A549 (cell line): ENCODE measurements at regions not wholly inside any gene's neighbourhood (a gene's known extent, or its start where the extent isn't known, plus 50 kb on each side); places are given as distances from the start of the nearest gene placed in this dataset.

Experiments
- ATAC-seq, 2 experiments: fragments of 200-7000 bp in 1 of 2; fragments of >200 bp in 1 of 2; cut with Nextera tagmentation in 1 of 2; cut with Tn5 transposase in 1 of 2; 3 replicates each; pipeline versions ENCODE4 v1.8.0 to v1.9.1; 2018 to 2020; ENCODE audit warnings: mild to moderate bottlenecking in 1 of 2, moderate library complexity in 1 of 2
- CTCF ChIA-PET: fragments of 300-600 bp; sonication (Branson Sonifier 250); formaldehyde crosslinking; extraction: SDS; loops from one replicate; lab custom pipeline; 2021; ENCODE audit warnings: antibody characterized with exemption, inconsistent platforms; lab: Yijun Ruan, JAX
- POLR2A ChIA-PET: fragments of 350-600 bp; formaldehyde crosslinking; extraction: SDS; loops from one replicate; lab custom pipeline; 2021; ENCODE audit warnings: antibody characterized with exemption, inconsistent platforms; lab: Yijun Ruan, JAX
- DNase-seq, 2 experiments: peaks; one replicate each; pipeline versions ENCODE4 v3.0.0 to v3.0.0-alpha.2; 2011 to 2016; ENCODE audit warnings: low read depth in 1 of 2, low spot score in 1 of 2
- FAIRE-seq: peaks from 2 replicates; lab custom pipeline; 2011; peaks lifted over from hg19 to GRCh38; lab: Jason Lieb, UNC
- H3K27ac ChIP-seq, 2 experiments: fragments of >200 bp; sonication (Bioruptor Twin); formaldehyde crosslinking; 3 replicates each; pipeline ENCODE4 v1.5.1; 2016 to 2017
- H3K4me1 ChIP-seq: fragments of >200 bp; sonication (Bioruptor Twin); formaldehyde crosslinking; 3 replicates; pipeline ENCODE4 v1.6.1; 2016
- H3K4me2 ChIP-seq: fragments of >200 bp; sonication (Bioruptor Twin); formaldehyde crosslinking; 3 replicates; pipeline ENCODE4 v1.6.1; 2016
- H3K4me3 ChIP-seq: fragments of >200 bp; sonication (Bioruptor Twin); formaldehyde crosslinking; 3 replicates; pipeline ENCODE4 v1.5.1; 2016
- H3K9me3 ChIP-seq: fragments of >200 bp; sonication (Bioruptor Twin); formaldehyde crosslinking; 3 replicates; pipeline ENCODE4 v1.6.1; 2016
- CBX8 ChIP-seq: fragments of 200-600 bp; sonication (generic); IDR thresholded peaks from 2 replicates; pipeline ENCODE4 v1.6.1; 2016
- CEBPB ChIP-seq, 2 experiments: fragments of >200 bp in 1 of 2; sonication (Bioruptor Twin) in 1 of 2; formaldehyde crosslinking in 1 of 2; IDR thresholded peaks; 2 replicates each; pipeline ENCODE4 v1.6.1; 2012 to 2016
- CHD4 ChIP-seq: fragments of 200-600 bp; sonication (generic); IDR thresholded peaks from 2 replicates; pipeline ENCODE4 v1.6.1; 2016; ENCODE audit warnings: antibody characterized with exemption, mild to moderate bottlenecking, borderline replicate concordance
- EHMT2 ChIP-seq: fragments of 200-600 bp; sonication (generic); IDR thresholded peaks from 2 replicates; pipeline ENCODE4 v1.6.1; 2016; ENCODE audit warnings: antibody characterized with exemption, low read depth, mild to moderate bottlenecking, moderate library complexity
- ESRRA ChIP-seq: fragments of 150-350 bp; IDR thresholded peaks from 2 replicates; pipeline ENCODE4 v1.6.1; 2014; ENCODE audit warnings: mild to moderate bottlenecking, low read length, borderline replicate concordance
- GATA3 ChIP-seq: IDR thresholded peaks from 2 replicates; pipeline ENCODE4 v1.6.1; 2012; ENCODE audit warnings: borderline replicate concordance
- HDAC2 ChIP-seq: fragments of 200-600 bp; sonication (generic); IDR thresholded peaks from 2 replicates; pipeline ENCODE4 v1.6.1; 2016
- HOXB5 ChIP-seq: fragments of 250-450 bp; sonication (Bioruptor Pico); IDR thresholded peaks from 2 replicates; pipeline ENCODE4 v1.5.0; 2020; ENCODE audit warnings: mild to moderate bottlenecking, moderate library complexity
- JUNB ChIP-seq: fragments of >200 bp; sonication (Bioruptor Twin); formaldehyde crosslinking; IDR thresholded peaks from 2 replicates; pipeline ENCODE4 v1.6.1; 2016
- KDM1A ChIP-seq: fragments of 200-600 bp; sonication (generic); IDR thresholded peaks from 2 replicates; pipeline ENCODE4 v1.6.1; 2016; ENCODE audit warnings: low read depth, mild to moderate bottlenecking
- MAFK ChIP-seq: fragments of 450-650 bp; IDR thresholded peaks from 2 replicates; pipeline ENCODE4 v1.6.1; 2014; ENCODE audit not compliant: partially characterized antibody
- NFE2L2 ChIP-seq: fragments of 150-350 bp; conservative IDR thresholded peaks from 2 replicates; pipeline ENCODE4 v1.6.1; 2014; ENCODE audit warnings: low read length
- NPAS2 ChIP-seq: fragments of 250-450 bp; sonication (Bioruptor Pico); IDR thresholded peaks from 2 replicates; pipeline ENCODE4 v1.8.0; 2022; ENCODE audit warnings: mild to moderate bottlenecking, moderate library complexity, borderline replicate concordance
- NR3C1 ChIP-seq: fragments of >200 bp; sonication (Bioruptor Twin); formaldehyde crosslinking; IDR thresholded peaks from 3 replicates; pipeline ENCODE4 v1.6.1; 2017
- PHF8 ChIP-seq: fragments of 200-600 bp; sonication (generic); IDR thresholded peaks from 2 replicates; pipeline ENCODE4 v1.6.1; 2016; ENCODE audit warnings: low read depth, mild to moderate bottlenecking, antibody characterized with exemption, moderate library complexity, borderline replicate concordance
- RAD21 ChIP-seq, 2 experiments: fragments of >200 bp in 1 of 2; sonication (Bioruptor Twin) in 1 of 2; formaldehyde crosslinking in 1 of 2; IDR thresholded peaks in 1 of 2; conservative IDR thresholded peaks in 1 of 2; 2 replicates in 1 of 2; 3 replicates in 1 of 2; pipeline ENCODE4 v1.6.1; 2012 to 2018; ENCODE audit warnings: inconsistent platforms in 1 of 2
- RCOR1 ChIP-seq: fragments of 150-350 bp; IDR thresholded peaks from 2 replicates; pipeline ENCODE4 v1.6.1; 2014; ENCODE audit warnings: antibody characterized with exemption, low read length, low read depth
- RFX5 ChIP-seq: fragments of 450-650 bp; IDR thresholded peaks from 2 replicates; pipeline ENCODE4 v1.7.1; 2014; ENCODE audit warnings: antibody characterized with exemption, mild to moderate bottlenecking, moderate library complexity
- TFCP2L1 ChIP-seq: fragments of 250-450 bp; sonication (Bioruptor Pico); IDR thresholded peaks from 2 replicates; pipeline ENCODE4 v1.5.0; 2021; ENCODE audit warnings: mild to moderate bottlenecking
- ZFP36 ChIP-seq: fragments of 450-650 bp; IDR thresholded peaks from 2 replicates; pipeline ENCODE4 v1.6.1; 2014; ENCODE audit warnings: borderline replicate concordance; ENCODE audit not compliant: partially characterized antibody
- ZSCAN20 ChIP-seq: fragments of 250-450 bp; sonication (Bioruptor Pico); IDR thresholded peaks from 2 replicates; pipeline ENCODE4 v1.8.0; 2022; ENCODE audit warnings: mild to moderate bottlenecking, moderate library complexity
- WGBS: methylation state at CpG from one replicate; pipeline ENCODE4 v1.1.6; 2017; ENCODE audit errors: missing lambda C conversion rate; 5-methylcytosine and 5-hydroxymethylcytosine counted together
- TF ChIP-seq, protein P1 (sequence below): fragments of 250-450 bp; sonication (Bioruptor Pico); IDR thresholded peaks from 2 replicates; pipeline ENCODE4 v1.5.0; 2021; ENCODE audit warnings: mild to moderate bottlenecking, moderate library complexity, borderline replicate concordance
- TF ChIP-seq, protein P2 (sequence below): fragments of 250-450 bp; sonication (Bioruptor Pico); IDR thresholded peaks from 2 replicates; pipeline ENCODE4 v1.5.0; 2020; ENCODE audit warnings: low read depth, mild to moderate bottlenecking, moderate library complexity
- TF ChIP-seq, protein P3 (sequence below): fragments of >200 bp; sonication (Bioruptor Twin); formaldehyde crosslinking; IDR thresholded peaks from 3 replicates; pipeline ENCODE4 v1.6.1; 2016

DNA sequence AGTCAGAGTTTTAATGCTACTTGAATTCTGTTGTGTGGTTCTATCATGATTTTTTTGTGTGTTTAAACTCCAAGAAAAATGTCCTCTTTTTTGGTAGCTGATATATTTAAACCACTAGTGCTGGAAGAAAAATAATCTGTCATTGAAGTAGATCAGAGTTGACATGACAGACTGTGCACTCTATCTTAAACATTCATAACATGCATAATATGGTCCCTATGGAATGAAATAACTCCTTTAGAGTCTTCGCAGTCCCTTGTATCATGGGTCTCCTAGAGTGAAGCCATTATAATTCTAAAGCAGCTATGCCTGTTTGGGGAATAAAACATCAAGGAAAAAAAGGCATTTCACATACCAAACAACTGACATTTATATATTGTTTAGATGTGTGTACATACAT, 282.7 kb upstream of the CITED2 start:
- DNase-seq (no peak), FAIRE-seq (no peak)

DNA sequence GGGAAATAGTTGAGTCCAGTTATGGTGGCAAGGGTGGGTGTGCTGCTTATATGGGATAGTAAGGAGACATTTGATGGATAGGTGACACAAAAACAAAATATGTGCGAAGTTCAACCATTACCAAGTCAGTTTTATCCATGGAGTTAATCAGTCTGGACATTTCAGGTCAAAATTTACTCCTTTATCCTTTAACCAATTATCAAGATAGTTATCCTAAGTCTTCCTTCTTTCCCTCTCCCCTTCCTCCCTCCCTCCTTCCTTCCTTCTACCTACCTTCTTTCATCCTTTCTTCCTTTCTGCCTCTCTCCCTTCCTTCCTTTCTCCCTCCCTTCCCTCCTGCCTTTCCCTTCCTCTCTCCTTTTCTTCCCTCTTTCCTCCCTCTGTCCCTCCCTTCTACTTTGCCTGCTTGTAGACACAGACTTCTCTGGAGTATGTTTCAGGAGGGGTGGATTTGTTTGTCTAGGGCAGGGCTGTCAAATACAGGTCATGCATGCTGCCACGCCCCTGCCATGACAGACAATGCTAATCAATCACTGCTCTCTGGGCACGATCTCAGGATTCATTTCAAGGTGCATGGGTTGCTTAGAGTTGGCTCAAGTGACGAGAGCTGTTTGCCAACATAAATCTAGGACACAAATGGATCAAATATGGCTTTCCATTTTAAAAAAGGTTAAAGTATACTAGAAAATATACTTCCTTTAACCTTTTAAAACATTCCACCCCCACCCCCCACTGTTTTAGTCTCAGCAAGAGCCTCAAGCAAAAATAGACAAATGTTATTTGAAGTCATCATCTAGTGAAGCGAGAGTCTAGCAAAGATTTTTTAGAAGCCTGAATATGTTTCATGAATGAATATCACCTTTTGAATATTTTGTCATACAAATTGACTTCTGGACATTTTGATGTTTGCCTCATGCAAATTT, 281.6 kb upstream of the CITED2 start:
- Histone ChIP-seq H3K4me3 (no peak overlapping the region), H3K27ac (peak overlapping the region; percentile 26 to 67; a peak in 5 of 6 replicates), H3K4me1 (peaks cover 15% of the 10 kb centered on the region; the same call in 2 of the 3 replicates), H3K9me3 (no peaks in the 10 kb centered on the region), H3K4me2 (peak overlapping the region; percentile 36)
- no peak for TF ChIP-seq RAD21 (conservative IDR thresholded peaks at IDR 0.05 in 1 of 2, IDR thresholded peaks at IDR 0.05 in 1 of 2)
- no peak for TF ChIP-seq RFX5
- TF ChIP-seq, protein P1, sequence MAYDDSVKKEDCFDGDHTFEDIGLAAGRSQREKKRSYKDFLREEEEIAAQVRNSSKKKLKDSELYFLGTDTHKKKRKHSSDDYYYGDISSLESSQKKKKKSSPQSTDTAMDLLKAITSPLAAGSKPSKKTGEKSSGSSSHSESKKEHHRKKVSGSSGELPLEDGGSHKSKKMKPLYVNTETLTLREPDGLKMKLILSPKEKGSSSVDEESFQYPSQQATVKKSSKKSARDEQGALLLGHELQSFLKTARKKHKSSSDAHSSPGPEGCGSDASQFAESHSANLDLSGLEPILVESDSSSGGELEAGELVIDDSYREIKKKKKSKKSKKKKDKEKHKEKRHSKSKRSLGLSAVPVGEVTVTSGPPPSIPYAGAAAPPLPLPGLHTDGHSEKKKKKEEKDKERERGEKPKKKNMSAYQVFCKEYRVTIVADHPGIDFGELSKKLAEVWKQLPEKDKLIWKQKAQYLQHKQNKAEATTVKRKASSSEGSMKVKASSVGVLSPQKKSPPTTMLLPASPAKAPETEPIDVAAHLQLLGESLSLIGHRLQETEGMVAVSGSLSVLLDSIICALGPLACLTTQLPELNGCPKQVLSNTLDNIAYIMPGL (CRISPR knock-in tag), result no peak
- TF ChIP-seq ESRRA, result no peak
- no peak for TF ChIP-seq EHMT2
- no peak for TF ChIP-seq ZSCAN20 (CRISPR knock-in tag)
- TF ChIP-seq HOXB5 (CRISPR knock-in tag), result peak; percentile 83; the same call in 1 of the 2 replicates
- FAIRE-seq, result no peak
- 26% methylated on average over 4 of the region's 5 CpGs for WGBS
- CTCF ChIA-PET, result no interaction called here
- peak; percentile 83 to 92 for ATAC-seq
- peak; percentile 32 to 79 for DNase-seq
- POLR2A ChIA-PET, result interaction anchor here (0.9 to 1.0 kb wide), 2 partner anchors 281 to 286 kb away, joined by 3 read pairs; partner anchors contain the start of gene CITED2

More for the DNA sequence above, 282.7 kb upstream of the CITED2 start:
- no peak overlapping the region for H3K4me2 ChIP-seq
- ChIA-PET CTCF (no interaction called here), POLR2A (interaction anchor here (1.0 kb wide), 1 partner anchor 287 kb away, joined by 3 read pairs; no protein-coding TSS in a partner anchor)
- WGBS, result 88% methylated on average over 1 of the region's 1 CpG
- ATAC-seq, result no peak
- peaks cover 15% of the 10 kb centered on the region; the same call in 2 of the 3 replicates for H3K4me1 ChIP-seq
- H3K4me3 ChIP-seq, result no peak overlapping the region
- TF ChIP-seq TFCP2L1 (CRISPR knock-in tag) (no peak), JUNB (no peak), RAD21 (conservative IDR thresholded peaks at IDR 0.05 in 1 of 2, IDR thresholded peaks at IDR 0.05 in 1 of 2) (no peak), CBX8 (no peak), MAFK (no peak), KDM1A (no peak), RCOR1 (no peak), NR3C1 (no peak), ESRRA (no peak), HOXB5 (CRISPR knock-in tag) (no peak), ZFP36 (no peak), NFE2L2 (no peak), GATA3 (no peak), CHD4 (no peak), PHF8 (no peak), NPAS2 (CRISPR knock-in tag) (no peak), HDAC2 (no peak), CEBPB (IDR thresholded peaks at IDR 0.05) (no peak)
- TF ChIP-seq, protein P2, sequence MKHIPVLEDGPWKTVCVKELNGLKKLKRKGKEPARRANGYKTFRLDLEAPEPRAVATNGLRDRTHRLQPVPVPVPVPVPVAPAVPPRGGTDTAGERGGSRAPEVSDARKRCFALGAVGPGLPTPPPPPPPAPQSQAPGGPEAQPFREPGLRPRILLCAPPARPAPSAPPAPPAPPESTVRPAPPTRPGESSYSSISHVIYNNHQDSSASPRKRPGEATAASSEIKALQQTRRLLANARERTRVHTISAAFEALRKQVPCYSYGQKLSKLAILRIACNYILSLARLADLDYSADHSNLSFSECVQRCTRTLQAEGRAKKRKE (CRISPR knock-in tag), result no peak
- TF ChIP-seq, protein P3, sequence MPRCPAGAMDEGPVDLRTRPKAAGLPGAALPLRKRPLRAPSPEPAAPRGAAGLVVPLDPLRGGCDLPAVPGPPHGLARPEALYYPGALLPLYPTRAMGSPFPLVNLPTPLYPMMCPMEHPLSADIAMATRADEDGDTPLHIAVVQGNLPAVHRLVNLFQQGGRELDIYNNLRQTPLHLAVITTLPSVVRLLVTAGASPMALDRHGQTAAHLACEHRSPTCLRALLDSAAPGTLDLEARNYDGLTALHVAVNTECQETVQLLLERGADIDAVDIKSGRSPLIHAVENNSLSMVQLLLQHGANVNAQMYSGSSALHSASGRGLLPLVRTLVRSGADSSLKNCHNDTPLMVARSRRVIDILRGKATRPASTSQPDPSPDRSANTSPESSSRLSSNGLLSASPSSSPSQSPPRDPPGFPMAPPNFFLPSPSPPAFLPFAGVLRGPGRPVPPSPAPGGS, result no peak
- H3K9me3 ChIP-seq, result no peaks in the 10 kb centered on the region
- no peak overlapping the region for H3K27ac ChIP-seq
